OCI-LY3 (cell line): ENCODE measurements at regions not wholly inside any gene's neighbourhood (a gene's known extent, or its start where the extent isn't known, plus 50 kb on each side); places are given as distances from the start of the nearest gene placed in this dataset.

Experiments used
- CTCF ChIP-seq: fragments of 200-600, 300-600 bp; sonication (generic); IDR thresholded peaks from 2 replicates; pipeline ENCODE4 v1.5.1; 2014; ENCODE audit warnings: antibody characterized with exemption, low read length, low read depth
- EZH2phosphoT487 ChIP-seq: fragments of 200-600 bp; shearing (Covaris generic); IDR thresholded peaks from 2 replicates; pipeline ENCODE4 v1.6.1; 2018; ENCODE audit warnings: antibody characterized with exemption, mixed run types, low read depth

GRCh38 chr13:81025091-81025490, 684.2 kb upstream of the SPRY2 start:
- no peak for TF ChIP-seq CTCF
- TF ChIP-seq EZH2phosphoT487: no peak
